Fibroblast of lung (primary cell): ENCODE measurements at regions not wholly inside any gene's neighbourhood (a gene's known extent, or its start where the extent isn't known, plus 50 kb on each side); places are given as distances from the start of the nearest gene placed in this dataset.

Source experiments
- CTCF ChIP-seq, 2 donors: IDR thresholded peaks in 1 of 2; conservative IDR thresholded peaks in 1 of 2; 1 replicate in 1 of 2; 2 replicates in 1 of 2; pipeline ENCODE4 v1.5.1; 2011 to 2012; ENCODE audit warnings: low read length in 2 of 2, control low read depth in 1 of 2, inconsistent platforms in 1 of 2, low read depth in 1 of 2, mild to moderate bottlenecking in 1 of 2
- EZH2 ChIP-seq: IDR thresholded peaks from 2 replicates; pipeline ENCODE4 v1.5.1; 2012; ENCODE audit warnings: low read length, control low read depth, mild to moderate bottlenecking; ENCODE audit errors: missing control alignments

GRCh38 chr17:71885662-71886061, 235.2 kb upstream of the SOX9 start:
- TF ChIP-seq CTCF (conservative IDR thresholded peaks at IDR 0.05 in 1 of 2, IDR thresholded peaks at IDR 0.05 in 1 of 2; ENCODE audit: low read depth in 1 of 2, low read length in 2 of 2) (no peak), EZH2 (no peak)
